AG04449 (cell line): ENCODE measurements at regions not wholly inside any gene's neighbourhood (a gene's known extent, or its start where the extent isn't known, plus 50 kb on each side); places are given as distances from the start of the nearest gene placed in this dataset.
A peak's percentile ranks its signal among the peaks of the same experiment; 100 is the strongest.

Experiments used
- CTCF ChIA-PET: fragments of 350-600 bp; formaldehyde crosslinking; extraction: SDS; loops from one replicate; lab custom pipeline; 2021; ENCODE audit warnings: antibody characterized with exemption; lab: Yijun Ruan, JAX
- POLR2A ChIA-PET: fragments of 400-600, 350-600 bp; formaldehyde crosslinking; extraction: SDS; loops from one replicate; lab custom pipeline; 2020; ENCODE audit warnings: antibody characterized with exemption, inconsistent platforms; lab: Yijun Ruan, JAX
- DNase-seq: peaks from one replicate; pipeline ENCODE4 v3.0.0-alpha.2; 2010; ENCODE audit warnings: low read depth, low spot score
- H3K4me3 ChIP-seq: 2 replicates; pipeline ENCODE4 v1.5.1; 2011; ENCODE audit warnings: low read depth, mild to moderate bottlenecking, control low read depth, low read length
- TF ChIP-seq, protein P1 (sequence below): IDR thresholded peaks from one replicate; pipeline ENCODE4 v1.5.1; 2011; ENCODE audit warnings: mild to moderate bottlenecking, moderate library complexity, low read length, control low read depth, inconsistent platforms; ENCODE audit not compliant: insufficient read depth; ENCODE audit errors: missing control alignments

DNA sequence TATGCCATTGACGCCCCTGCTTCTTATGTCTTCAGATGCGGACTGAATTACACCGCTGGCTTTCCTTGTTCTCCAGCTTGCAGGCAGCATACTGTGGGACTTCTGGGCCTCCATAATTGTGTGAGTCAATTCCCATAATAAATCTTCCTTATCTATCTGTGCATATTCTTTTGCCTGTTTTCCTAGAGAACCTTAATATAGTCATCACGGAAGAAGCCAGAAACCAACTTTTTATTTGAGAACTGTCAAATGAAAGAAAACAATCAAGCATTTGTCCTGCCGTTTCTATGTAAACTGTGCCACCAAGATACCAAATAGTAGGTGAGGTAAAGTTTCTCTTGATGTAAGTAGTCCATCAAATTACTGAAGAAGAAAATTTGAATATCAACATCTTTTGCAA, 51.8 kb upstream of the B3GALNT1 start:
- CTCF ChIA-PET = no interaction called here
- TF ChIP-seq, protein P1, sequence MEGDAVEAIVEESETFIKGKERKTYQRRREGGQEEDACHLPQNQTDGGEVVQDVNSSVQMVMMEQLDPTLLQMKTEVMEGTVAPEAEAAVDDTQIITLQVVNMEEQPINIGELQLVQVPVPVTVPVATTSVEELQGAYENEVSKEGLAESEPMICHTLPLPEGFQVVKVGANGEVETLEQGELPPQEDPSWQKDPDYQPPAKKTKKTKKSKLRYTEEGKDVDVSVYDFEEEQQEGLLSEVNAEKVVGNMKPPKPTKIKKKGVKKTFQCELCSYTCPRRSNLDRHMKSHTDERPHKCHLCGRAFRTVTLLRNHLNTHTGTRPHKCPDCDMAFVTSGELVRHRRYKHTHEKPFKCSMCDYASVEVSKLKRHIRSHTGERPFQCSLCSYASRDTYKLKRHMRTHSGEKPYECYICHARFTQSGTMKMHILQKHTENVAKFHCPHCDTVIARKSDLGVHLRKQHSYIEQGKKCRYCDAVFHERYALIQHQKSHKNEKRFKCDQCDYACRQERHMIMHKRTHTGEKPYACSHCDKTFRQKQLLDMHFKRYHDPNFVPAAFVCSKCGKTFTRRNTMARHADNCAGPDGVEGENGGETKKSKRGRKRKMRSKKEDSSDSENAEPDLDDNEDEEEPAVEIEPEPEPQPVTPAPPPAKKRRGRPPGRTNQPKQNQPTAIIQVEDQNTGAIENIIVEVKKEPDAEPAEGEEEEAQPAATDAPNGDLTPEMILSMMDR = no peak
- DNase-seq = no peak
- no peak overlapping the region for H3K4me3 ChIP-seq
- POLR2A ChIA-PET = no interaction called here

DNA sequence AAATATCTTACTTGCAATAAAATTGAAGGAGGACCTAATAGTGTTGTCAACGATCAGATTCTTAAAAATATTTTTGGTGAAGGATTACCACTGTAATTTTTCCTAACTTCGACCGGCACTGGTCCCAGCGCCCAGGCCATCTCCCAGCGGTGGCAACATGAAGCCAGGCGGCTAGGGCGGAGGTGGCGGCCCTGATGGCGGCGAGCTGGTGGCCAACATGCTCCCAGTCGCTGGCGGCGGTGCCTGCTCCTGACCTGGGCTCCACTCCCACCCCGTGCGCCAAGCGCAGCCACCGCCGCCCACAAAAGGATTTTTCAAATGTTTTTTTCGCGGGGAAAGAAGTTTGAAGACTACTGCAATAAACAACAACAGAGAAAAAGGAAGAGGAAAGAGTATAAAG, 56.5 kb upstream of the B3GALNT1 start:
- H3K4me3 ChIP-seq = no peak overlapping the region
- TF ChIP-seq, protein P1 = no peak
- CTCF ChIA-PET = no interaction called here
- POLR2A ChIA-PET = no interaction called here
- no peak for DNase-seq

DNA sequence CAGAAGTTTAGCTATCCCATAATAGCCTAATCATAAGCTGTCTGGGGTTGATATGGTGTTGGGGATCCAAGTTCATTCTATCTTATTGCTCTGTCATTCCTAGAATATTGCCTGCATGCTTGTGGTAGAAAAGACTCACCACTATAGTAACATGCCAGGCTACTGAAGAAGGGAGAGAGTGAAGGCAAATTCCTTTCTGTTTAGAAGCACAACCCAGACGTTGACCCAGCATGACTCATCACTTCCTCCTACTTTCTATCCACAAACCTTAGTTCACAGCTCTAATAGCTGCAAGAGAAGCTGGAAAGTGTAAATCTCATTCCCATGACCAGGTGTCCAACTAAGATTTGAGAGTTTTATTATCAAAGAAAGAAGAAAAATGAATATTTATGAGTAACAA, 57.8 kb upstream of the NMD3 start:
- DNase-seq = peak; percentile 83
- TF ChIP-seq, protein P1 = no peak
- no peak overlapping the region for H3K4me3 ChIP-seq
- POLR2A ChIA-PET = no interaction called here
- CTCF ChIA-PET = no interaction called here

DNA sequence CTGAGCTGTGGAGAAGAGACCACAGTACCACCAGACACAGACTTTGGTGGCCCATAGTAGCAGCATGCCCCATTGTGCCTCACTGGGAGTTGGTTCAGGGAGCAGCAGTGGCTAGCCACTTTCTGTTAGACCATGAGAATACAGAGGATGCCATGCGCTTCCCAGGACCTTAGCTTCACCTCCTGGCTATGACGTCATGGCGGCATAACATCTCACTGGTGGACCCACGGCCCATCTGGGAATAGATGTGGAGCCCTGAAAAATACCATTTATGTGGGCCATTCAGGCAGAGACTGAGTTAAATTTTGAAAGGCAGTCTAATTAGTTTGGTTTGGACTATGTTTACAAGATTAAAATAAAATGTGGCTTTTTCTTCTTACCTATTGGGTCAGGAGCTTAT, 55.1 kb upstream of the NMD3 start:
- ChIA-PET POLR2A (no interaction called here), CTCF (no interaction called here)
- no peak for DNase-seq
- H3K4me3 ChIP-seq = no peak overlapping the region
- TF ChIP-seq, protein P1 = no peak

DNA sequence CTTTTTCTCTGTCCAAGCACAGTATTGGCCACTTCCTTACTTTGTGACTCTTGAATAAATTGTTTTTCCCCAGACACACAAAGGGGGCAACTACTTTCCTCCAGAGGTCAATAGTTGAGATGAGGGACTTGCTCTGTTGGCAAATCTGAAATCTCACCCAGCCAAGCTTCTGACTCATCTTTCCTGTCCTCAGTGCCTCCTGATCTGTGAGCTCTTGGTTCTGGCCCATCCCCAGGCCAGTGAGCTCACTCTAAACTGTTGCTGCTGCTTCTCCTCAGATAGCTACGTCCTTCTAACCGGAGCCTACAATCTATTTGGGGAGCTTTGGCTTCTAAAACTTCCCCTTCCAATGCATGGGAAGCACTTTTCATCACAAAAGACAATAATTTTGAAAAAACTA, 50.0 kb upstream of the NMD3 start:
- TF ChIP-seq, protein P1 = no peak
- DNase-seq = peak; percentile 50
- CTCF ChIA-PET = interaction anchor here (1.5 kb wide), 1 partner anchor 42 kb away, joined by 3 read pairs; no protein-coding TSS in a partner anchor
- no peak overlapping the region for H3K4me3 ChIP-seq
- POLR2A ChIA-PET = no interaction called here
